HCT116 (cell line): ENCODE measurements at regions not wholly inside any gene's neighbourhood (a gene's known extent, or its start where the extent isn't known, plus 50 kb on each side); places are given as distances from the start of the nearest gene placed in this dataset.

Experiments
- ATAC-seq: fragments of 200-7000 bp; cut with Tn5 transposase; 2 replicates; pipeline ENCODE4 v1.9.1; 2020; ENCODE audit warnings: mild to moderate bottlenecking, moderate library complexity
- BruUV-seq: library from RNA; stranded (reverse); fragments of 400-500 nt; replicated peaks from 2 replicates; lab custom pipeline; 2021; lab: Mats Ljungman, UMichigan
- CTCF ChIA-PET: fragments of 300-600 bp; sonication (Branson Sonifier 250); formaldehyde crosslinking; loops from one replicate; lab custom pipeline; 2021; ENCODE audit warnings: antibody characterized with exemption; lab: Charles Lee
- POLR2A ChIA-PET: fragments of 300-600, 350-600 bp; sonication (Branson Sonifier 250); formaldehyde crosslinking; loops from one replicate; lab custom pipeline; 2021; ENCODE audit warnings: antibody characterized with exemption; lab: Charles Lee
- RAD21 ChIA-PET, 2 experiments: fragments of 300-600 bp; sonication (Branson Sonifier 250); formaldehyde crosslinking; loops; one replicate each; lab custom pipeline; 2023; ENCODE audit warnings: low total read pairs in 2 of 2; ENCODE audit not compliant: uncharacterized antibody in 2 of 2, unreplicated experiment in 2 of 2, low non-redundant PET in 1 of 2; lab: Charles Lee
- DNase-seq: peaks from one replicate; pipeline ENCODE4 v3.0.0-alpha.2; 2010; ENCODE audit warnings: low read depth, low spot score
- H2AFZ ChIP-seq: fragments of 200-600 bp; shearing (Covaris generic), sonication (generic); 2 replicates; pipeline ENCODE4 v1.6.1; 2017; ENCODE audit warnings: low read depth, mixed run types, mixed read lengths, antibody characterized with exemption, low read length; ENCODE audit not compliant: poor library complexity, severe bottlenecking
- H3K27ac ChIP-seq: 2 replicates; pipeline ENCODE4 v1.5.1; 2012; ENCODE audit warnings: low read depth, low read length
- H3K27me3 ChIP-seq: fragments of 200-600 bp; sonication (generic); 2 replicates; pipeline ENCODE4 v1.6.1; 2016; ENCODE audit warnings: mixed run types, low read length, mixed read lengths; ENCODE audit not compliant: insufficient read depth
- H3K36me3 ChIP-seq, 2 experiments: fragments of 200-500 bp in 1 of 2; fragments of 200-600 bp in 1 of 2; sonication (Bioruptor generic) in 1 of 2; sonication (generic) in 1 of 2; 2 replicates each; pipeline versions ENCODE4 v1.5.1 to v1.6.1; 2014 to 2016; ENCODE audit warnings: low read length in 2 of 2, inconsistent platforms in 1 of 2, mixed read lengths in 1 of 2, mixed run types in 1 of 2; ENCODE audit not compliant: insufficient read depth in 2 of 2, control insufficient read depth in 1 of 2
- H3K4me1 ChIP-seq, 2 experiments: fragments of 200-600 bp in 1 of 2; sonication (generic) in 1 of 2; 2 replicates each; pipeline versions ENCODE4 v1.5.1 to v1.6.1; 2012 to 2017; ENCODE audit warnings: low read length in 2 of 2, inconsistent platforms in 1 of 2, mild to moderate bottlenecking in 1 of 2, mixed read lengths in 1 of 2, mixed run types in 1 of 2, moderate library complexity in 1 of 2; ENCODE audit not compliant: insufficient read depth in 2 of 2, control insufficient read depth in 1 of 2
- H3K4me2 ChIP-seq: fragments of 200-600 bp; sonication (generic); 2 replicates; pipeline ENCODE4 v1.6.1; 2017; ENCODE audit warnings: mixed run types, low read length, mixed read lengths
- H3K4me3 ChIP-seq, 2 experiments: fragments of 200-600 bp in 1 of 2; sonication (generic) in 1 of 2; replicated peaks in 1 of 2; 2 replicates each; pipeline ENCODE4 v1.5.1; 2011 to 2016; ENCODE audit warnings: low read length in 2 of 2, control low read depth in 1 of 2, low read depth in 1 of 2, mild to moderate bottlenecking in 1 of 2, mixed read lengths in 1 of 2, mixed run types in 1 of 2
- H3K79me2 ChIP-seq: fragments of 200-600 bp; sonication (generic); 2 replicates; pipeline ENCODE4 v1.6.1; 2017; ENCODE audit warnings: mild to moderate bottlenecking, mixed run types, low read length, moderate library complexity, mixed read lengths; ENCODE audit not compliant: insufficient read depth
- H3K9ac ChIP-seq: fragments of 200-600 bp; sonication (generic); 2 replicates; pipeline ENCODE4 v1.6.1; 2016; ENCODE audit warnings: low read length, mixed read lengths
- H3K9me2 ChIP-seq: fragments of 200-600 bp; sonication (generic), shearing (Covaris generic); 2 replicates; pipeline ENCODE4 v1.6.1; 2017; ENCODE audit warnings: mixed run types, mild to moderate bottlenecking, moderate library complexity; ENCODE audit not compliant: insufficient read depth
- H3K9me3 ChIP-seq, 2 experiments: fragments of 200-500 bp in 1 of 2; fragments of 200-600 bp in 1 of 2; sonication (Bioruptor generic) in 1 of 2; sonication (generic) in 1 of 2; 2 replicates each; pipeline ENCODE4 v1.6.1; 2014 to 2017; ENCODE audit warnings: low read length in 2 of 2, mixed read lengths in 2 of 2, inconsistent platforms in 1 of 2, low read depth in 1 of 2, mild to moderate bottlenecking in 1 of 2, mixed run types in 1 of 2, moderate library complexity in 1 of 2; ENCODE audit not compliant: control insufficient read depth in 1 of 2, insufficient read depth in 1 of 2
- H4K20me1 ChIP-seq: fragments of 200-600 bp; sonication (generic), shearing (Covaris generic); 2 replicates; pipeline ENCODE4 v1.6.1; 2017; ENCODE audit warnings: mixed run types, mild to moderate bottlenecking, moderate library complexity; ENCODE audit not compliant: insufficient read depth
- CBX3 ChIP-seq: IDR thresholded peaks from 2 replicates; pipeline ENCODE4 v1.6.1; 2012; ENCODE audit warnings: low read depth
- CEBPB ChIP-seq: IDR thresholded peaks from 2 replicates; pipeline ENCODE4 v1.6.1; 2012; ENCODE audit warnings: low read depth
- CTCF ChIP-seq, 3 experiments: fragments of 200-600 bp in 1 of 3; sonication (generic) in 1 of 3; IDR thresholded peaks in 2 of 3; conservative IDR thresholded peaks in 1 of 3; 2 replicates each; pipeline ENCODE4 v1.5.1; 2012 to 2017; ENCODE audit warnings: low read depth in 2 of 3, low read length in 2 of 3, antibody characterized with exemption in 1 of 3, borderline replicate concordance in 1 of 3, control low read depth in 1 of 3, mild to moderate bottlenecking in 1 of 3, mixed read lengths in 1 of 3, mixed run types in 1 of 3, moderate library complexity in 1 of 3; ENCODE audit not compliant: insufficient read depth in 1 of 3
- EGR1 ChIP-seq: IDR thresholded peaks from 2 replicates; pipeline ENCODE4 v1.6.1; 2012; ENCODE audit warnings: low read depth
- ELF1 ChIP-seq: IDR thresholded peaks from 2 replicates; pipeline ENCODE4 v1.6.1; 2012; ENCODE audit warnings: low read depth, borderline replicate concordance
- EZH2 ChIP-seq: fragments of 200-600 bp; sonication (generic); IDR thresholded peaks from 2 replicates; pipeline ENCODE4 v1.6.1; 2017; ENCODE audit warnings: antibody characterized with exemption, mixed run types
- EZH2phosphoT487 ChIP-seq: fragments of 200-600 bp; IDR thresholded peaks from 2 replicates; pipeline ENCODE4 v1.6.1; 2018; ENCODE audit warnings: antibody characterized with exemption, borderline replicate concordance
- POLR2A ChIP-seq: IDR thresholded peaks from 2 replicates; pipeline ENCODE4 v1.7.0; 2011; ENCODE audit warnings: borderline replicate concordance; ENCODE audit not compliant: insufficient read depth, insufficient read length; ENCODE audit errors: extremely low read depth
- RAD21 ChIP-seq: IDR thresholded peaks from 2 replicates; pipeline ENCODE4 v1.6.1; 2012; ENCODE audit warnings: low read depth, mild to moderate bottlenecking
- YY1 ChIP-seq: IDR thresholded peaks from 2 replicates; pipeline ENCODE4 v1.6.1; 2011; ENCODE audit warnings: low read length, low read depth, moderate library complexity, mild to moderate bottlenecking; ENCODE audit not compliant: insufficient replicate concordance; ENCODE audit errors: extremely low read depth
- ZBTB33 ChIP-seq: IDR thresholded peaks from 2 replicates; pipeline ENCODE4 v1.6.1; 2011; ENCODE audit warnings: mild to moderate bottlenecking, low read length, moderate library complexity; ENCODE audit not compliant: insufficient replicate concordance; ENCODE audit errors: extremely low read depth
- intact Hi-C: fragments of 100-400 bp; cut with micrococcal nuclease; formaldehyde crosslinking; loops from 2 replicates; pipeline ENCODE4 v1.10.0; 2022
- TF ChIP-seq, protein P1 (sequence below): IDR thresholded peaks from 2 replicates; pipeline ENCODE4 v1.6.1; 2012; ENCODE audit warnings: low read depth
- TF ChIP-seq, protein P2 (sequence below): IDR thresholded peaks from 2 replicates; pipeline ENCODE4 v1.6.1; 2012

- intact Hi-C loops: no loop called here
- H3K4me2 ChIP-seq: no peak overlapping the region
- H3K27me3 ChIP-seq: peaks cover 14% of the 10 kb centered on the region
- H3K9ac ChIP-seq: no peak overlapping the region
- H3K79me2 ChIP-seq: no peaks in the 10 kb centered on the region
- ChIA-PET RAD21 (no interaction called here), POLR2A (no interaction called here), CTCF (no interaction called here)
- H3K4me3 ChIP-seq: no peak overlapping the region
- ATAC-seq: no peak
- no peak overlapping the region for H3K27ac ChIP-seq
- no peak overlapping the region for H2AFZ ChIP-seq
- TF ChIP-seq POLR2A (no peak), CEBPB (no peak), YY1 (no peak), EZH2phosphoT487 (no peak), CTCF (IDR thresholded peaks at IDR 0.05 in 2 of 3, conservative IDR thresholded peaks at IDR 0.05 in 1 of 3; ENCODE audit: borderline replicate concordance in 1 of 3, insufficient read depth in 1 of 3, low read depth in 2 of 3, low read length in 2 of 3) (no peak), ELF1 (no peak), EGR1 (no peak), ZBTB33 (no peak), CBX3 (no peak), RAD21 (no peak), EZH2 (no peak)
- TF ChIP-seq, protein P1, sequence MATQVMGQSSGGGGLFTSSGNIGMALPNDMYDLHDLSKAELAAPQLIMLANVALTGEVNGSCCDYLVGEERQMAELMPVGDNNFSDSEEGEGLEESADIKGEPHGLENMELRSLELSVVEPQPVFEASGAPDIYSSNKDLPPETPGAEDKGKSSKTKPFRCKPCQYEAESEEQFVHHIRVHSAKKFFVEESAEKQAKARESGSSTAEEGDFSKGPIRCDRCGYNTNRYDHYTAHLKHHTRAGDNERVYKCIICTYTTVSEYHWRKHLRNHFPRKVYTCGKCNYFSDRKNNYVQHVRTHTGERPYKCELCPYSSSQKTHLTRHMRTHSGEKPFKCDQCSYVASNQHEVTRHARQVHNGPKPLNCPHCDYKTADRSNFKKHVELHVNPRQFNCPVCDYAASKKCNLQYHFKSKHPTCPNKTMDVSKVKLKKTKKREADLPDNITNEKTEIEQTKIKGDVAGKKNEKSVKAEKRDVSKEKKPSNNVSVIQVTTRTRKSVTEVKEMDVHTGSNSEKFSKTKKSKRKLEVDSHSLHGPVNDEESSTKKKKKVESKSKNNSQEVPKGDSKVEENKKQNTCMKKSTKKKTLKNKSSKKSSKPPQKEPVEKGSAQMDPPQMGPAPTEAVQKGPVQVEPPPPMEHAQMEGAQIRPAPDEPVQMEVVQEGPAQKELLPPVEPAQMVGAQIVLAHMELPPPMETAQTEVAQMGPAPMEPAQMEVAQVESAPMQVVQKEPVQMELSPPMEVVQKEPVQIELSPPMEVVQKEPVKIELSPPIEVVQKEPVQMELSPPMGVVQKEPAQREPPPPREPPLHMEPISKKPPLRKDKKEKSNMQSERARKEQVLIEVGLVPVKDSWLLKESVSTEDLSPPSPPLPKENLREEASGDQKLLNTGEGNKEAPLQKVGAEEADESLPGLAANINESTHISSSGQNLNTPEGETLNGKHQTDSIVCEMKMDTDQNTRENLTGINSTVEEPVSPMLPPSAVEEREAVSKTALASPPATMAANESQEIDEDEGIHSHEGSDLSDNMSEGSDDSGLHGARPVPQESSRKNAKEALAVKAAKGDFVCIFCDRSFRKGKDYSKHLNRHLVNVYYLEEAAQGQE: no peak
- TF ChIP-seq, protein P2, sequence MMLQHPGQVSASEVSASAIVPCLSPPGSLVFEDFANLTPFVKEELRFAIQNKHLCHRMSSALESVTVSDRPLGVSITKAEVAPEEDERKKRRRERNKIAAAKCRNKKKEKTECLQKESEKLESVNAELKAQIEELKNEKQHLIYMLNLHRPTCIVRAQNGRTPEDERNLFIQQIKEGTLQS: no peak
- H4K20me1 ChIP-seq: no peaks in the 10 kb centered on the region
- no peaks in the 10 kb centered on the region for H3K9me2 ChIP-seq
- no peaks in the 10 kb centered on the region for H3K36me3 ChIP-seq
- H3K4me1 ChIP-seq: no peaks in the 10 kb centered on the region
- H3K9me3 ChIP-seq: no peaks in the 10 kb centered on the region
- DNase-seq: no peak
- BruUV-seq: no TSS peak
Measured at GRCh38 chr1:14184454-14184853, 414.0 kb upstream of the KAZN start.
